ENCODE measurements at regions not wholly inside any gene's neighbourhood (a gene's known extent, or its start where the extent isn't known, plus 50 kb on each side); places are given as distances from the start of the nearest gene placed in this dataset.

- TF ChIP-seq ZNF350 (tag by site-specific recombination; IDR thresholded peaks at IDR 0.05) (no peak), ZBTB26 (tag by site-specific recombination; optimal IDR thresholded peaks at IDR 0.05) (no peak), ZNF18 (tag by site-specific recombination; IDR thresholded peaks at IDR 0.05) (no peak), MYNN (tag by site-specific recombination; IDR thresholded peaks at IDR 0.05; ENCODE audit: borderline replicate concordance) (no peak), TCF7L2 (IDR thresholded peaks at IDR 0.05; ENCODE audit: borderline replicate concordance, low read depth, low read length) (no peak), ZNF121 (tag by site-specific recombination; IDR thresholded peaks at IDR 0.05) (no peak)
- TF ChIP-seq, protein P1, sequence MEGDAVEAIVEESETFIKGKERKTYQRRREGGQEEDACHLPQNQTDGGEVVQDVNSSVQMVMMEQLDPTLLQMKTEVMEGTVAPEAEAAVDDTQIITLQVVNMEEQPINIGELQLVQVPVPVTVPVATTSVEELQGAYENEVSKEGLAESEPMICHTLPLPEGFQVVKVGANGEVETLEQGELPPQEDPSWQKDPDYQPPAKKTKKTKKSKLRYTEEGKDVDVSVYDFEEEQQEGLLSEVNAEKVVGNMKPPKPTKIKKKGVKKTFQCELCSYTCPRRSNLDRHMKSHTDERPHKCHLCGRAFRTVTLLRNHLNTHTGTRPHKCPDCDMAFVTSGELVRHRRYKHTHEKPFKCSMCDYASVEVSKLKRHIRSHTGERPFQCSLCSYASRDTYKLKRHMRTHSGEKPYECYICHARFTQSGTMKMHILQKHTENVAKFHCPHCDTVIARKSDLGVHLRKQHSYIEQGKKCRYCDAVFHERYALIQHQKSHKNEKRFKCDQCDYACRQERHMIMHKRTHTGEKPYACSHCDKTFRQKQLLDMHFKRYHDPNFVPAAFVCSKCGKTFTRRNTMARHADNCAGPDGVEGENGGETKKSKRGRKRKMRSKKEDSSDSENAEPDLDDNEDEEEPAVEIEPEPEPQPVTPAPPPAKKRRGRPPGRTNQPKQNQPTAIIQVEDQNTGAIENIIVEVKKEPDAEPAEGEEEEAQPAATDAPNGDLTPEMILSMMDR (tag by site-specific recombination; IDR thresholded peaks at IDR 0.05) = no peak
These were observed 455.2 kb downstream of the CCDC91 start for GRCh38 chr12:28645436-28645835.

All from HEK293 (cell line).